GM12864 (cell line): ENCODE measurements at regions not wholly inside any gene's neighbourhood (a gene's known extent, or its start where the extent isn't known, plus 50 kb on each side); places are given as distances from the start of the nearest gene placed in this dataset.

Source experiments
- DNase-seq: peaks from one replicate; pipeline ENCODE4 v3.0.0-alpha.2; 2011; ENCODE audit warnings: low read depth
- H3K4me3 ChIP-seq: 2 replicates; pipeline ENCODE4 v1.5.1; 2011; ENCODE audit warnings: mild to moderate bottlenecking, low read depth, low read length, control low read depth
- CTCF ChIP-seq: IDR thresholded peaks from 2 replicates; pipeline ENCODE4 v1.5.1; 2011; ENCODE audit warnings: low read depth, mild to moderate bottlenecking, moderate library complexity, low read length, control low read depth, inconsistent platforms; ENCODE audit errors: missing control alignments

DNA sequence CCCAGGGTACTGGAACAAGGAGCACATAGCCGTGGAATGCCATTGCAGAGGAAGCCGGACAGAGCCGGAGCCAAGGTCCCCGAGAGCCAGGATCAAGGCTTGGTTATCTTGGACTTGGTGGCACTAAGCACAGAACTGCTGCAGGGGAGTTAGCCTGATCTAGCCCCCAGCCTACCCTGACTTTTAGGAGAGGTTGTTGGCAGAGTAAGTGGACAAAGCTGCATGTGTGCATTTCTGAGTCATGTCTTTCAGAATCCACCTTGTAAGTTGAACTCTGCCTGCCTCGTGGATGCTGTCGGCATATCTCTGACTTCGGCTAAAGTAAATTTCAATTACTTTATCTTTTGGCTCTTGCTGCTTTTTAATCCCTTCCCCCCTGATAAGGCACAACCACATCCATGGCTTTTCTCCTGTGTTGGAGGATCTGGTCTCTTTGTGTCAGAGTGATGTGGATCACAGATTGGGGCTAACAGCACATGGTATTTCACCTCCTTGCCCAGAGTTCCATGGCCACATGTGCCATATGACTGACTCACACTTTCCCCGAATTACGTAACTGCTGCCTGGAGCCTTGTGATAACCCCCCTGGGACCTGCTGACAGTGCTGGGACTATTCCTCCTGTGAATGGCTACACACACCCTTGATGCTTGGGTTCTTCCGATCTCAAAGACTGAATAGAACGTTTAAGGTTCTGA is 240.3 kb downstream of the EMP1 start:
- H3K4me3 ChIP-seq, result no peak overlapping the region
- no peak for TF ChIP-seq CTCF
- no peak for DNase-seq

DNA sequence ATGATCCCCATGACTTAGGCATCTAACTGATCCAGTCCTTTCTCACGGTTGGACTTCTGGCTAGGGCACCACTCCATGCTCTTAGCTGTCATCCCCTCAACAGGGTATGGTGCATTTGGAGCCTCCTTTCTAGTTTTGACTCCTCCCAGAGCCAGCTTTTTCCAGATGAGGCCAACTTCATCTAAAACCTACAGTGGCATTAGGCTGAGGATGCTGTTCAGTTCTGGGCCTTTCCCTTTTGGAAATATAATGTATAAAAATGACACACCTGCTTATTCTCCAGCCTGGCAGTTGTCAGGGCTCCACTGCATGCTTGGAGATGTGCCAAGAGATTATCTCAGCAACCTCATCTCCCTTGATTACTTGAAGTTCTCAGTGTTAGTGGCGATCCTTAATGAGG is 239.7 kb downstream of the EMP1 start:
- no peak overlapping the region for H3K4me3 ChIP-seq
- no peak for DNase-seq

DNA sequence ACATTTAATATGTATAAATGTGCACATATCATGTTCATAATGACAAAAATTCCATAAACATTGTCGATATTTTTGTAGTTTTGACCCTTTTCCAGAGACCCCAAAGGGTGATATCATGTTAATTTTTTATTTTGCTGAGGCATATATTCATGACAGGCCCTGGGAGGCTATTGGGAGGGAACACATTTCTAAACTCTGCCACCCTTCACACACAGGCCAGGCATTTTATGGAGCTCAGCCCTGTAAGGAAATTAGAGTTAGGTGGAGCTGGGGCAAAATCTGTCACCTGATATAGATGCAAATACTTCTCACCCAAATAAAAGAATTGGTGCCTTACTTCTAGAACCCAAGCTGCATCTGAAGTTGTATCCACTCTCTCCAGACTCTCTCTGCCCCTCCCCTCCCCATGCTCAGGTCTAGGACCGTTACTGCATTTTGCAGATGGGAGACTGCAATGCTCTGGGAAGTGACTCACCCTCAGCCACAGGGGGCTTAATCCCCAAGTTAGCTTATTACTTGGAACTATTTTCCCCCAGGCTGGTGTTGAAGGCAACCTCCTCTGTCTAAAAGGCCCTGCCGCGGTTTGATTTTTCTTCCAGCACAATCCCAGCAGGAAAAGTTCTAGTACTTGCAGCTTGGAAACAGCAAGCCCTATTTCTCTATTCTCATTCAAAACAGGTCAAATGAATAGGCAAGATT is 238.9 kb downstream of the EMP1 start:
- no peak overlapping the region for H3K4me3 ChIP-seq
- TF ChIP-seq CTCF, result no peak
- DNase-seq, result no peak

More for the DNA sequence above, 239.7 kb downstream of the EMP1 start:
- TF ChIP-seq CTCF, result no peak

- H3K4me3 ChIP-seq, result no peak overlapping the region
- no peak for TF ChIP-seq CTCF
- no peak for DNase-seq
Observed at GRCh38 chr12:13433768-13434167, 237.2 kb downstream of the EMP1 start.

- no peak overlapping the region for H3K4me3 ChIP-seq
- no peak for DNase-seq
- no peak for TF ChIP-seq CTCF
Observed at GRCh38 chr12:13431041-13431440, 234.5 kb downstream of the EMP1 start.

DNA sequence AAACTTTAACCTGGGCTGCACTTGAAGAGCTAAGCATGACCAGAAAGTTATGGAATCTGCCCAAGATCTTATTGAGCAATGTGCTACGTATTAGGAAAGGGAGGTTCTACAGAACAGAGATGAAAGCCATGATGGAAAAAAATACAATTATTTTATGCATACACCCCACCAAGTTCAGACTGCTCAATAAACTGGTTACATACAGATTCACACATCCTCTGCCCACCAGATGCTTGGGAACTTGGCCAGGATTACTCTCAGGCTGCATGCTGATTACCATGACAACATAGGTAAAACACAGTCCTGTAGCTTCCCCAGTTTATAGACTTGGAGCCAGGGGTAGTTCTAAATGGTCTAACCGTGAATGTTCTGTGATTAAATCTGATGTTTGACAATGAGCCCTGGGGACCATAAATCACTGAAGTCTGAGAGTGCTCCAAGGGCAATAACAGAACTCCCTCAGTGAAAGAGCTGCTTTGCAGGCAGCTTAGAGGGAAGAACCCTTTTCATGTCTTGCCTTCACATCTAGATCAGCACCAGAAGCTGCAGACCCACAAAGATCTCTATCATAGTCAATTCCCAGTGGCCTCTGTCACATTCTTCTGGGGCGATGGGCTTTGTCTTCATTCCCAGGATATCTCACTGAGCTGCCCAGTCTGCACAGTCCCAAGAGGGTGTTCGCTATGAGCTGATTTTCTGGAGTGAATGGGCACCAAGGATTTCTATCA is 232.2 kb downstream of the EMP1 start:
- no peak for TF ChIP-seq CTCF
- DNase-seq, result no peak
- no peak overlapping the region for H3K4me3 ChIP-seq
